ENCODE measurements at regions not wholly inside any gene's neighbourhood (a gene's known extent, or its start where the extent isn't known, plus 50 kb on each side); places are given as distances from the start of the nearest gene placed in this dataset.
"Not testable (repeated sequence)": the region's sequence is repeated elsewhere in the genome, so short reads cannot be mapped to it uniquely, and the experiment has no call there.

GRCh38 chr18:22698711-22699110 lies 234.4 kb upstream of the RBBP8 start:
- DNase-seq (ENCODE audit: low read depth in 2 of 2), result no peak

DNA sequence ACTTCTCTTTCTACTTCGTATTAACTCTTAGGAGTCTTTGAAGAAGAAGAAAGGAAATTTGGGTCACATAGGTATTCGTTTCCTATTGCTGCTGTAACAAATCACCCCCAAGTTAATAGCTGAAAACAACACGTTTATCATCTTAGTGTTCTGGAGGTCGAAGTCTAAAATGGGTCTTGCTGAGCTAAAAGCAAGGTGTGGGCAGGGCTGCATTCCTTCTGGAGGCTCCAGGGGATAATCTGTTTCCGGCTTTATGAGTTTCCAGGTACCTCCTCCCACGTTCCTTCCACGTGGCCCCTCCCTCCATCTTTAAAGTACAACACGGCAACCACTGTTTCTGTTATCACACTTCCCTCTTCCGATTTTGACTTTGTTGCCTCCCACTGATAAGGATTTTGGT lies 233.5 kb upstream of the RBBP8 start:
- no peak for DNase-seq (ENCODE audit: low read depth in 2 of 2)

- no peak for DNase-seq (ENCODE audit: low read depth in 2 of 2)
Observed at GRCh38 chr18:22700920-22701319, 232.2 kb upstream of the RBBP8 start.

- no peak for DNase-seq (ENCODE audit: low read depth in 2 of 2)
Observed at GRCh38 chr18:22701326-22701725, 231.8 kb upstream of the RBBP8 start.

GRCh38 chr18:22701795-22702194 lies 231.3 kb upstream of the RBBP8 start:
- DNase-seq (ENCODE audit: low read depth in 2 of 2), result no peak

DNA sequence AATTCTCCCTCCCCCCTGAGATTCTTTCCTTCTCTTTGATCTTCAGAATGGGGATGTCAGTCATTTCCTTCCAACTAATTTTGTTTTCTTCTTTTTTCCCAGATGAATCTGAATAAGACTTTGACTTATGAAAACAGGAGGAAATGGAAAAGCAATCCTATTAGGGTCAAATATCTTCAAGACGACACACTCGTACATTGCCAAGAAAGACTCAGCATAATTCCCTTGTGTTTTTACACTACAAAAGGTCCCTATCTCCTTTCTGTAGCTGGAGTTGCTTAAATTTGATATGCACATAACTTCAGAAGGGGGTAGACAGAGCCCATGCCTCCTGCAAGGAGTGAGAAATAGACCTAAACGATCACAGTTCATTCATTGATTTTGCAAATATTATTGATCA lies 230.3 kb upstream of the RBBP8 start:
- DNase-seq (ENCODE audit: low read depth in 2 of 2), result no peak

GRCh38 chr18:22703883-22704585 lies 229.1 kb upstream of the RBBP8 start:
- peak; percentile 63 to 67 for DNase-seq (ENCODE audit: low read depth in 2 of 2)

- no peak for DNase-seq (ENCODE audit: low read depth in 2 of 2)
Observed at GRCh38 chr18:22704586-22704918, 228.6 kb upstream of the RBBP8 start.

DNA sequence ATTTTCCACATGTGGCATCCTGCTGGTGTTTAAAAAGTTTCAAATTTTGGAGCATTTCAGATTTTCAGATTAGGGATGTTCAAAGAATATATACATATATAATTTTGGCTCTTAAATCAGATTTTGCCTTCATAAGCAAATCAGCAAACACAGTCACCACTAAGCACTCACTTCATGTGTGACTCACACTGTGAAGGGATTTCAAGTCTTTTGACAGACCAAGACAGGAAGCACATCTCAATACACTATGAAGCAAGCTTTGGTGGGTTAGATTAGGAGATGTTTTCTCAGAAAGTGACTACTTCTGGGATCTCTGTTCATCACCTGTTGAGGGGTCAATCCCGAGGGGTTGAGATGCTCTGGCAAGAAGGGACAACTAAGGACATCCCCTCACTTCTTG lies 227.8 kb upstream of the RBBP8 start:
- DNase-seq (ENCODE audit: low read depth in 2 of 2), result peak in 1 of 2 donors; percentile 79

DNA sequence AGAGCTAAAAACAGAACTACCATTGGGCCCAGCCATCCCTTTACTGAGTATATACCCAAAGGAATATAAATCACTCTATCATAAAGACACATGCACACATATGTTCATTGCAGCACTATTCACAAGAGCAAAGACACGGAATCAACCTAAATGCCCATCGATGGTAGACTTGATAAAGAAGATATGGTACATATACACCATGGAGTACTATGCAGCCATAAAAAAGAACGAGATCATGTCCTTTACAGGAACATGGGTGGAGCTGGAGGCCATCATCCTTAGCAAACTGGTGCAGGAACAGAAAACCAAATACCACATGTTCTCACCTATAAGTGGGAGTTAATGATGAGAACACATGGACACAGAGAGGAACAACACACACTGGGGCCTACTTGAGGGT lies 227.1 kb upstream of the RBBP8 start:
- DNase-seq (ENCODE audit: low read depth in 2 of 2), result not testable (repeated sequence)

DNA sequence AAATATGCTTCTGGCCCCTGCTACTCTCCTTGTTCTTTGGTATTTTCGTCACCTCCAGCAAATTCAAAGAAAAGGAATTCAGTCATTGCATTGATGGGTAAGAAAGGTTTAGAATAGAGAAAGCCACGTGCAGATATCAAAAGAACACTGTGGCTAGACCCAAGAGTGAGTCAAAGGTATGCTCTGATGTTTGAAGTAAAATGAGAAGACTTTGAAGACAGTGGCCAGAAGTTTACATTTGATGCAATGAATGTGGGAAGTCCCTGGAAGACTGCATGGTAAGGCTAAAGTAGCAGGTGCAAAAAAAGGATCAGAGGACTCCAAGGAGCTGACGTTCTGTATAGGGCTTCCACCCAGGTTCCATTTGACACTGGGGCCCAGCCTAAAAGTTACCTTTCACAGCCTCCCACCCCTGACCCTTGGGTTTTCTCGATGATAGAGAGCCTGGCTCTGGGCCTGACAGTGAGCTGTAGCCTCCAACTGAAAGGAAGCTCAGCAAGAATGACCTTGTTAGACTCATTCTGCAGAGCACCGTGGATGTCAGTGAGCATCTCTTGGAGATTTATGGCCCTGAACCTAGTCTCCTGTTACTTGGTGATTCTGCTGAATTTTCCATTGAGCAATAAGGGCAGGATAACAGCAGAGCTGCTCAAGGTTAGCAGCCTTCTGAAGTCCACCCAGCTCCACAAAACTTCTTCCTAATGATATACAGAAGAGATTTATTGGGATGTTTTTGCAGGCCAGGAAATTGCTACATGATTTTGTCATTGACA lies 223.7 kb upstream of the RBBP8 start:
- DNase-seq (ENCODE audit: low read depth in 2 of 2), result peak in 1 of 2 donors; percentile 11

- DNase-seq (ENCODE audit: low read depth in 2 of 2), result peak in 1 of 2 donors; percentile 12
Observed at GRCh38 chr18:22710673-22711191, 222.4 kb upstream of the RBBP8 start.

DNA sequence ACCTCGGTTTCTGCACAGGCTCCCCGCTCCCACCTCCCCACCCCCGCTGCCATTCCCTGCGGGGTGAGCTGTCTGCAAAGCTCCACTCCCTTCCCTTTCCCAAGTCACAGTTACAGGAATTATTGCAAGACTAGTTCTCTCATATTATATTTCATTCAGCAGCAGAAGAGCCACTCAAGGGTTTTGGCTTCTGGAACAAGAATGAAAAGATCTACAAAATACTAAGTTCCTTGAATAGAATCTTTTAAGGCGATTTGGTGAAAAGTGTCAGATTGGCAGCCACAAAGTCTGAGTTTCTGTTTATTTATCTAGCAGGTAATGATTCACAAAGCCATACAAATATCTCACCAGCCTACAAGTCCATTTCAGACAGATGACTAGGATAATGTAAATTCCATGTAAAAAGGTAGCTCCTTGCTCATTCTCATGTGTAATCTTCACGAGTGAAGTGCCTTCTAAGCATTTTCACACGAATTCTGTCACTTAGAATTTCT lies 221.9 kb upstream of the RBBP8 start:
- DNase-seq (ENCODE audit: low read depth in 2 of 2), result peak in 1 of 2 donors; percentile 37

GRCh38 chr18:22713511-22713910 lies 219.6 kb upstream of the RBBP8 start:
- DNase-seq (ENCODE audit: low read depth in 2 of 2), result no peak

- not testable (repeated sequence) for DNase-seq (ENCODE audit: low read depth in 2 of 2)
Observed at GRCh38 chr18:22717536-22717935, 215.6 kb upstream of the RBBP8 start.

DNA sequence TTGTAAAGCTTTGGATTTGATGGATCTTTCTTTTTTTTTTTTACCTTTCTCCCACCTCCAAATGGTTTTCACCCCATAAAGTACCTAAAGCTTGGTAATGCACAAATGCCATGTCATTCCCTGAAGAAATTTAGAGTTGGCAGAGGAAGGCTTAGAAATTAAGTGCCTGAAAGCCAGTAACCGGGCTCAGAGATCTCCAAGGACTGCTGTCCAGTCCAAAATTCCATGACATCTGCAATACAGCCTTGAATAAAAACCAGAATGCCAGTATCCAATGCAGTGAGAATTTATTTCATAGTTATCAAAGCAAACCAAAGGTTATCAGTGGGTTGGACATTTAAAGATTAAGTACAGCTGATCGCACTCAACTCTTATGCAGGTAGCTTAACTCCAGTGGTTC lies 209.9 kb upstream of the RBBP8 start:
- no peak for DNase-seq (ENCODE audit: low read depth in 2 of 2)

- DNase-seq (ENCODE audit: low read depth in 2 of 2), result no peak
Observed at GRCh38 chr18:22723773-22724172, 209.4 kb upstream of the RBBP8 start.

DNA sequence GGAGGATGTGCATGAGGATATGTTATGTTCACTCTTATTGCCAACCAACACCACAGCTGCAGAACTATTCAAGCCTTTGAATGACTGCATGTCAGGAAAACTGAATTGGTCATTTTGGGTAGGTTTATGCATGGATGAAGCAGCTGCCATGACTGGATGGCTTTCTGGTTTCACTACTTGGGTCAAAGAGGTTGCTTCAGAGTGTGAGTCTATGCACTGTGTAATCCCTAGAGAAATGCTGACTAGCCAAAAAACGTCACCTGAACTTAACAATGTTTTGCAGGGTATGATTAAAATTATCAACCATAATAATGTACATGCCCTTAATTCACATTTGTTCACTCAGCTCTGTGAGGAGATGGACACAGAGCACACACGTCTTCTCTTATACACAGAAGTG lies 206.7 kb upstream of the RBBP8 start:
- DNase-seq (ENCODE audit: low read depth in 2 of 2), result no peak

- no peak for DNase-seq (ENCODE audit: low read depth in 2 of 2)
Observed at GRCh38 chr18:22728016-22728415, 205.1 kb upstream of the RBBP8 start.

GRCh38 chr18:22728481-22729105 lies 204.5 kb upstream of the RBBP8 start:
- DNase-seq (ENCODE audit: low read depth in 2 of 2), result no peak

- DNase-seq (ENCODE audit: low read depth in 2 of 2), result peak in 1 of 2 donors; percentile 8
Observed at GRCh38 chr18:22731398-22731797, 201.7 kb upstream of the RBBP8 start.

DNA sequence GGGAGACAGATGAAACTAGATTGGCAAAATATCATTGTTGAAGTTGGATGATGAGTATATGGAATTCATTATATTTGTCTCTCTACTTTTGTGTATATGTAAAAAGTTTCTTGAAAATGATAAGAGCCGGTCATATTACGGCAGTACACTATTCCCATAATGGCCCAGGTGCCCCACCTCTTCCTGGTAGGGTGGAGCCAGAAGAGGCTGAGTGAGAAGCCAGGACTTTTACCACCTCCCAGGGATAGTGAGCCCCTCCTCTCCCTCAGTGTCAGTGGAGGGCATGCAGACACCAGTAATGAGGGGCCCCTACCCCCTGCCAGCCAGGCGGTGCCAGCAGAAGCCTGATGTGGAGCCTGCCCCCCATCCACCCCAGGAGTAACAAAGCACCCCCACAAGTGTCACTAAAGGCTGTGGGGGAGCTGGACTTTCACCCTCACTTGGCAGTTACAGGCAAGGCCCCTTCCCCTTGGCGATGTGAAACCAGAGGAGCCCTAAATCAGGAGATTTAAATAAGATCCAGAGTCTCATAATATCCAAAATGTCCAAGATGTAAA lies 198.9 kb upstream of the RBBP8 start:
- no peak for DNase-seq (ENCODE audit: low read depth in 2 of 2)
